ENCODE measurements at regions not wholly inside any gene's neighbourhood (a gene's known extent, or its start where the extent isn't known, plus 50 kb on each side); places are given as distances from the start of the nearest gene placed in this dataset.

DNA sequence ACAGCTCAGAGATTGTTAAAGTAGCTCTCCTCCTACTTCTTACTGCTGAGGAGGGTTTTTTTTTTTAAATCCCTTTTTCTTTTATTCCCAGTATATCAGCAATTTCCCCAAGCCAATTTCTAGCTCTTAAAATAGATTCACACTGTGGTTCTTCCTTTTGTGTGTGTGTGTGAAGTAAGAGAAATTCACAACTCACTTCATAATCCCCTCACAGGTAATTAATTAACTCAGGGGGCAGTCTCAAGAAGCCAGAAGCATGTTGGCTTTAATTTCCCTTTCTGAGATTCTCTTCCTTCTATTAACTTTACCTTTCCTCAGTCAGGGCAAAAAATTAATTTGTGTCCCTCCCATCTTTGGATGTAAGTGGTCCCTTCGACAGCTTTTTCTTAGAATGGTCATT, 71.0 kb upstream of the HMHB1 start:
- Histone ChIP-seq H3K36me3 (ENCODE audit: control insufficient read depth in 4 of 4, insufficient read depth in 4 of 4, low read length in 3 of 4) (no peaks in the 10 kb centered on the region), H3K27ac (ENCODE audit: insufficient read depth in 1 of 2, low read depth in 1 of 2, low read length in 2 of 2, poor library complexity in 1 of 2, severe bottlenecking in 2 of 2) (no peak overlapping the region), H3K27me3 (replicated peaks in 2 of 5; ENCODE audit: control insufficient read depth in 4 of 5, insufficient read depth in 5 of 5, low read length in 4 of 5) (no peaks in the 10 kb centered on the region), H3K4me3 (ENCODE audit: control insufficient read depth in 1 of 7, extremely low read depth in 1 of 7, insufficient read depth in 4 of 7, low read depth in 2 of 7, low read length in 6 of 7) (no peak overlapping the region), H3K4me1 (ENCODE audit: control extremely low read depth in 1 of 4, control insufficient read depth in 4 of 4, insufficient read depth in 4 of 4, low read length in 3 of 4) (peaks cover 0 to 11% (median 3%) of the 10 kb centered on the region in 4 experiments), H3K9me3 (ENCODE audit: control extremely low read depth in 1 of 5, control insufficient read depth in 4 of 5, insufficient read depth in 2 of 5, low read depth in 1 of 5, low read length in 4 of 5) (no peaks in the 10 kb centered on the region)
- POLR2A ChIA-PET, result interaction anchor here (0.6 kb wide), 1 partner anchor 530 kb away, joined by 6 read pairs; no protein-coding TSS in a partner anchor
- 60% methylated on average over 1 of the region's 1 CpG for WGBS (ENCODE audit: insufficient coverage)
- CTCF ChIA-PET, result no interaction called here
- no peak for DNase-seq

DNA sequence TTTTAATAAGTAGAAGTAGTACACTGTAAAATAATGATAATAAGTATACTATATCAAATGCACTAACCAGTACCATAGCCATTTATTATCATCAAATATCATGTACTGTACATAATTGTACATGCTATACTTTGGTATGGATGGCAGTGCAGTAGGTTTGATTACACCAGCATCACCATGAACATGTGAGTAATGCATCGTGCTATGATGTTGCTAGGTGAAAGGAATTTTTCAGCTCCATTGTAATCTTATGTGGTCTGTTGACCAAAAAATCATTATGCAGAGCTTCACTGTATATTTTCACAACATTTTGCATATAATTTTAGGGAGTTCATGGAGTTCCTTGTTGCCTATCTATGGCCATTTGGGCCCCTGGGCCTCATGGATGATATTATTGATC, 72.2 kb upstream of the HMHB1 start:
- WGBS (ENCODE audit: insufficient coverage), result no CpG with 5 or more reads among the region's 1 CpG
- no peaks in the 10 kb centered on the region for H3K36me3 ChIP-seq (ENCODE audit: control insufficient read depth in 4 of 4, insufficient read depth in 4 of 4, low read length in 3 of 4)
- no peak for DNase-seq
- no peak overlapping the region for H3K27ac ChIP-seq (ENCODE audit: insufficient read depth in 1 of 2, low read depth in 1 of 2, low read length in 2 of 2, poor library complexity in 1 of 2, severe bottlenecking in 2 of 2)
- no peaks in the 10 kb centered on the region for H3K27me3 ChIP-seq (replicated peaks in 2 of 5; ENCODE audit: control insufficient read depth in 4 of 5, insufficient read depth in 5 of 5, low read length in 4 of 5)
- ChIA-PET POLR2A (no interaction called here), CTCF (no interaction called here)
- H3K4me3 ChIP-seq (ENCODE audit: control insufficient read depth in 1 of 7, extremely low read depth in 1 of 7, insufficient read depth in 4 of 7, low read depth in 2 of 7, low read length in 6 of 7), result no peak overlapping the region
- peaks cover 0 to 11% (median 3%) of the 10 kb centered on the region in 4 experiments for H3K4me1 ChIP-seq (ENCODE audit: control extremely low read depth in 1 of 4, control insufficient read depth in 4 of 4, insufficient read depth in 4 of 4, low read length in 3 of 4)
- no peaks in the 10 kb centered on the region for H3K9me3 ChIP-seq (ENCODE audit: control extremely low read depth in 1 of 5, control insufficient read depth in 4 of 5, insufficient read depth in 2 of 5, low read depth in 1 of 5, low read length in 4 of 5)

- H3K27ac ChIP-seq (ENCODE audit: insufficient read depth in 1 of 2, low read depth in 1 of 2, low read length in 2 of 2, poor library complexity in 1 of 2, severe bottlenecking in 2 of 2), result no peak overlapping the region
- no peaks in the 10 kb centered on the region for H3K27me3 ChIP-seq (replicated peaks in 2 of 5; ENCODE audit: control insufficient read depth in 4 of 5, insufficient read depth in 5 of 5, low read length in 4 of 5)
- H3K36me3 ChIP-seq (ENCODE audit: control insufficient read depth in 4 of 4, insufficient read depth in 4 of 4, low read length in 3 of 4), result no peaks in the 10 kb centered on the region
- no CpG with 5 or more reads among the region's 2 CpGs for WGBS (ENCODE audit: insufficient coverage)
- DNase-seq, result no peak
- no peaks in the 10 kb centered on the region for H3K9me3 ChIP-seq (ENCODE audit: control extremely low read depth in 1 of 5, control insufficient read depth in 4 of 5, insufficient read depth in 2 of 5, low read depth in 1 of 5, low read length in 4 of 5)
- H3K4me3 ChIP-seq (ENCODE audit: control insufficient read depth in 1 of 7, extremely low read depth in 1 of 7, insufficient read depth in 4 of 7, low read depth in 2 of 7, low read length in 6 of 7), result no peak overlapping the region
- ChIA-PET CTCF (no interaction called here), POLR2A (no interaction called here)
- H3K4me1 ChIP-seq (ENCODE audit: control extremely low read depth in 1 of 4, control insufficient read depth in 4 of 4, insufficient read depth in 4 of 4, low read length in 3 of 4), result peaks cover 0 to 11% (median 3%) of the 10 kb centered on the region in 4 experiments
Measured at GRCh38 chr5:143738417-143739401, 73.3 kb upstream of the HMHB1 start.

DNA sequence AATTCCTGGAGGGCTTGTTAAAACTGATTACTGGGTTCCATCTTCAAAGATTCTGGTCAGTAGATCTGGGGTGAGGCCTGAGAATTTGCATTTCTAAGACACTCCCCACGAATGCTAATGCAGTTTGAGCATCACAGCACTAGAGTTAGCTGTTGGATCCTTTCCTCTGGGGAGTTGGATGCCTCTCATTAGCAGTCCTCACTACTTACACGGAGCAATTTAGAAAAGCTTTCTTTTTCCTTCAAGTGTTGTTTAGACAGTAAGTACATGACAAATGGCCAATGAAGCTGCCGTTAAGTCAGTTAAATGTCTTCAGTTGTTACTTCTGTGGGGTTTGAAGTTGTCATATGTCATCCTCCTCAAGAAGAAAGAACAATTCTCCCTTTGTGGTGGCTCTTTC, 74.9 kb upstream of the HMHB1 start:
- Histone ChIP-seq H3K4me1 (ENCODE audit: control extremely low read depth in 1 of 4, control insufficient read depth in 4 of 4, insufficient read depth in 4 of 4, low read length in 3 of 4) (peaks cover 0 to 11% (median 3%) of the 10 kb centered on the region in 4 experiments), H3K27ac (ENCODE audit: insufficient read depth in 1 of 2, low read depth in 1 of 2, low read length in 2 of 2, poor library complexity in 1 of 2, severe bottlenecking in 2 of 2) (no peak overlapping the region), H3K36me3 (ENCODE audit: control insufficient read depth in 4 of 4, insufficient read depth in 4 of 4, low read length in 3 of 4) (no peaks in the 10 kb centered on the region), H3K4me3 (ENCODE audit: control insufficient read depth in 1 of 7, extremely low read depth in 1 of 7, insufficient read depth in 4 of 7, low read depth in 2 of 7, low read length in 6 of 7) (no peak overlapping the region), H3K9me3 (ENCODE audit: control extremely low read depth in 1 of 5, control insufficient read depth in 4 of 5, insufficient read depth in 2 of 5, low read depth in 1 of 5, low read length in 4 of 5) (no peaks in the 10 kb centered on the region), H3K27me3 (replicated peaks in 2 of 5; ENCODE audit: control insufficient read depth in 4 of 5, insufficient read depth in 5 of 5, low read length in 4 of 5) (no peaks in the 10 kb centered on the region)
- CTCF ChIA-PET, result interaction anchor here (0.6 kb wide), 1 partner anchor 472 kb away, joined by 3 read pairs; no protein-coding TSS in a partner anchor
- DNase-seq, result no peak
- 75% methylated on average over 2 of the region's 3 CpGs for WGBS (ENCODE audit: insufficient coverage)
- POLR2A ChIA-PET, result no interaction called here

- Histone ChIP-seq H3K4me1 (ENCODE audit: control extremely low read depth in 1 of 4, control insufficient read depth in 4 of 4, insufficient read depth in 4 of 4, low read length in 3 of 4) (no peaks in the 10 kb centered on the region), H3K9me3 (ENCODE audit: control extremely low read depth in 1 of 5, control insufficient read depth in 4 of 5, insufficient read depth in 2 of 5, low read depth in 1 of 5, low read length in 4 of 5) (peaks cover 0 to 2% (median 0%) of the 10 kb centered on the region in 5 experiments), H3K4me3 (ENCODE audit: control insufficient read depth in 1 of 7, extremely low read depth in 1 of 7, insufficient read depth in 4 of 7, low read depth in 2 of 7, low read length in 6 of 7) (no peak overlapping the region), H3K36me3 (ENCODE audit: control insufficient read depth in 4 of 4, insufficient read depth in 4 of 4, low read length in 3 of 4) (no peaks in the 10 kb centered on the region), H3K27me3 (replicated peaks in 2 of 5; ENCODE audit: control insufficient read depth in 4 of 5, insufficient read depth in 5 of 5, low read length in 4 of 5) (no peaks in the 10 kb centered on the region), H3K27ac (ENCODE audit: insufficient read depth in 1 of 2, low read depth in 1 of 2, low read length in 2 of 2, poor library complexity in 1 of 2, severe bottlenecking in 2 of 2) (no peak overlapping the region)
- ChIA-PET POLR2A (no interaction called here), CTCF (no interaction called here)
- 88% methylated on average over 1 of the region's 3 CpGs for WGBS (ENCODE audit: insufficient coverage)
- DNase-seq, result no peak
Measured at GRCh38 chr5:143734456-143734780, 77.5 kb upstream of the HMHB1 start.

DNA sequence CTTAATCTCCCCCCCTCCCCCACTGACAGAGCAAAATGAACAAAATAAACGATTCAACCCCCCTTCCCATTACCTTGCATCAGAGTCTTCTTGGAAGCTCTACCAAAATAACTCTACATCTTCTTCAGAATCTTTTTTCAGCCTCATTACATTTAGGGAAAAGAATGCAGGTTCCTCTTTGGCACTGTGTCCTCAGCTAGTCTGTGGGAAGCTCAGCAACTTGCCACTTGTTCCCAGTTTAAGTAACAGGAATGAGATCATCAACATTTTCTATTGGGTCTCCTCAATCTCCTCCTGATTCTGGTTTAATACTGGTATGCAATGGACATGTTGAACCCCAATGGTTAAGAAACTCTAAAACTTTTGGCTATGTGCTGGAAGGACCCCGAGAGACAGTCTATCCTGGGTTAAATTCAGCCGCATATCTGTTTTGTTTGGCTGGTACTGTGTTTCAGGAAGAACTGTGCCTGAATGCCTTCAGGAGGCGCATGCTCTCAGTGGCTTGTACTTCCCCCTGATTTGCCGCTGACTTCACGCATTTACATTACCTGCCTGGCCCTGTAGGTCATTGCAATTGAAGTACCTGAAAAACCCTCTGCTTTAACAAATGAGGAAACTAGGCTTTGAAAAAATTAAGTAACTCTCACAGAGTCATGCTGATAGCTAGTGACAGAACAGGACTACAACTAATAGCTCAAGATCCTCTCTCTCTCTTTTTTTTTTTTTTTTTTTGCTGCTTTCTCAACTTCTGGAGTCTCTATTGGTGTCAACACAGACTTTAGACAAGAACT, 78.1 kb upstream of the HMHB1 start:
- Histone ChIP-seq H3K27me3 (replicated peaks in 2 of 5; ENCODE audit: control insufficient read depth in 4 of 5, insufficient read depth in 5 of 5, low read length in 4 of 5) (no peaks in the 10 kb centered on the region), H3K36me3 (ENCODE audit: control insufficient read depth in 4 of 4, insufficient read depth in 4 of 4, low read length in 3 of 4) (no peaks in the 10 kb centered on the region), H3K4me1 (ENCODE audit: control extremely low read depth in 1 of 4, control insufficient read depth in 4 of 4, insufficient read depth in 4 of 4, low read length in 3 of 4) (no peaks in the 10 kb centered on the region), H3K9me3 (ENCODE audit: control extremely low read depth in 1 of 5, control insufficient read depth in 4 of 5, insufficient read depth in 2 of 5, low read depth in 1 of 5, low read length in 4 of 5) (peaks cover 0 to 2% (median 0%) of the 10 kb centered on the region in 5 experiments), H3K4me3 (ENCODE audit: control insufficient read depth in 1 of 7, extremely low read depth in 1 of 7, insufficient read depth in 4 of 7, low read depth in 2 of 7, low read length in 6 of 7) (no peak overlapping the region), H3K27ac (ENCODE audit: insufficient read depth in 1 of 2, low read depth in 1 of 2, low read length in 2 of 2, poor library complexity in 1 of 2, severe bottlenecking in 2 of 2) (no peak overlapping the region)
- POLR2A ChIA-PET, result interaction anchor here (0.6 kb wide), 1 partner anchor 12 kb away, joined by 3 read pairs; no protein-coding TSS in a partner anchor
- CTCF ChIA-PET, result interaction anchor here (0.5 kb wide), 1 partner anchor 83 kb away, joined by 3 read pairs; no protein-coding TSS in a partner anchor
- WGBS (ENCODE audit: insufficient coverage), result 96% methylated on average over 4 of the region's 6 CpGs
- DNase-seq, result no peak

GRCh38 chr5:143732402-143732801, 79.6 kb upstream of the HMHB1 start:
- peaks cover 0 to 2% (median 0%) of the 10 kb centered on the region in 5 experiments for H3K9me3 ChIP-seq (ENCODE audit: control extremely low read depth in 1 of 5, control insufficient read depth in 4 of 5, insufficient read depth in 2 of 5, low read depth in 1 of 5, low read length in 4 of 5)
- no peaks in the 10 kb centered on the region for H3K27me3 ChIP-seq (replicated peaks in 2 of 5; ENCODE audit: control insufficient read depth in 4 of 5, insufficient read depth in 5 of 5, low read length in 4 of 5)
- H3K4me1 ChIP-seq (ENCODE audit: control extremely low read depth in 1 of 4, control insufficient read depth in 4 of 4, insufficient read depth in 4 of 4, low read length in 3 of 4), result no peaks in the 10 kb centered on the region
- H3K4me3 ChIP-seq (ENCODE audit: control insufficient read depth in 1 of 7, extremely low read depth in 1 of 7, insufficient read depth in 4 of 7, low read depth in 2 of 7, low read length in 6 of 7), result no peak overlapping the region
- no peak for DNase-seq
- H3K27ac ChIP-seq (ENCODE audit: insufficient read depth in 1 of 2, low read depth in 1 of 2, low read length in 2 of 2, poor library complexity in 1 of 2, severe bottlenecking in 2 of 2), result no peak overlapping the region
- ChIA-PET POLR2A (no interaction called here), CTCF (no interaction called here)
- no CpG with 5 or more reads among the region's 1 CpG for WGBS (ENCODE audit: insufficient coverage)
- no peaks in the 10 kb centered on the region for H3K36me3 ChIP-seq (ENCODE audit: control insufficient read depth in 4 of 4, insufficient read depth in 4 of 4, low read length in 3 of 4)

All from common myeloid progenitor, CD34-positive (primary cell).